ENCODE measurements at regions not wholly inside any gene's neighbourhood (a gene's known extent, or its start where the extent isn't known, plus 50 kb on each side); places are given as distances from the start of the nearest gene placed in this dataset.

DNA sequence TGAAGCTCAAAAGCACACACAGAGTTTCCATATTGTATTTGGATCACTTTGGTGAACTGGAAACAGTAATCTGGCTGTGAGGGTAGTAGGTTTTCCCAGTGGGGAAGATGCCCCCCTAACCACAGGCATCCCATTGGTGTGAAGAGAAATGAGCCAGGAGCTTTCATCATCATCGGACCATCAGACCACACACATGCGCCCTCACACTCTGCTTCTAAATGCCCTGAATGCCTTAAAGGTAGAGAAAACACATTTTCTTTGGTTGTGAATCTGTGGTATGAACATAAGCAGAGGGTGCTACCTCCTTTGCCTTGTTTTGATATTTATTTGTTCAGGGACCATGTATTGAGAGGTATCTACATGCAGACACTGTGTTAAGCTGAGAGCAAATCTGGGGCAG, 79.0 kb upstream of the DNAH14 start:
- no peak for DNase-seq

DNA sequence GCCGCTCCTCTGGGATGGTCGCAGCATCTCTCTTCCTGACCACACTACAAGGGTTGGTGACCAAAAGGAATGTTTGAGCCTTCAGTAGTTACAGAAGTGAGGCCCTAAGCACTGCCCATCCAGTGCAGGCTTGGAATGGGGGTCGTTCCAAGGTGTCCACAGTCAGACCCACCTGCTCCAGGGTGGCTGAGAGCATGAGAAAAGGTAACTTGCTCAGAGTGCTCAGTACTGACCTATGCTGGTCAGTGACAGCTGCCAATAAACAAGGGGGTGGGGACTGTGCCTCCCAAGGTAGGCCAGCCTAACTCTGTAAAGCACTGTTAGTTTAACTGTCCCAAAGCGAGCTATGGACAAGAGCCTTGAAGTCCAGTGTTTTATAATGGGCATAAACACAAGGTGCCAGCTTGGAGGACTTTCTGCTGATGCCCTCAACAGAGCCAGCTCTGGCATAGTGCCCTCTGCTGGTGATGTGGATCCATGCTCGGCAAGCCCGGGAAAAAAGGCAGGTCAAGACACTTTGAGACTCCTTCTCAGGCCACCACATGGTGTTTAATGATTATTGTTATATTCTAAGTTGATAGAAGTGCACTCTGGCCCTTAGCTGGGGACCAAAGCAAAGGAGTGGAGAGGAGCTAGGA, 78.1 kb upstream of the DNAH14 start:
- DNase-seq: peak; percentile 79

- no peak for DNase-seq
Measured at GRCh38 chr1:224851848-224852261, 77.6 kb upstream of the DNAH14 start.

DNA sequence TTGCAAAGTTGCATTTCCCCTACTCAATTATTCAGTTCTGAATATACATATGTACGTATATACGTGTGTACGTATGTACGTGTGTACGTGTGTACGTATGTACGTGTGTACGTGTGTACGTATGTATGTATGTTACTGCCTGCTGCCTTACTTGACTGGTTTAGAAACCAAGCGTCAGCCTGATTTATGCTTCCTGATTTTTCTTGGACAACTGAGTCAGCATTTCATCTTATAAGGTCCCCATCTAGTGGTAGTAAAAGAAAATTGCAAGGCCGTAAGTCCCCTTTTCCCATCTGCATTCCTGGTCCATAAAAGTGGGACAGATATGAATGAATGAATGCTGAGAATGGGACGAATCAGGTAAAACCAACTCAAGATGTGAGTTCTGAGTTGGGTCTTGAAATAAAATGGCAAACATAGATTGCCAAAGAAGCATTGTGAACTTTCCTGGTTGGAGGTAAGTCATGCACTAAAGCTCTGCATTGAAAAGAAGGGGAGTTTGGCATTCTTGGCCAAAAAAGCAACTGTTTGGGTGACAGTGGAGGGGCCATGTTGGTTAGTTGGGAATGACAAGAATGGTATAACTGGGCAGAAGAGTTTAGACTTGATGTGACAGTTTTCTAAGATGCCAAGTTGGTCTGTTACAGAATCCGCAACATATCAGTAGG, 76.4 kb upstream of the DNAH14 start:
- DNase-seq: peak; percentile 73

- DNase-seq: no peak
Measured at GRCh38 chr1:224856973-224857372, 72.5 kb upstream of the DNAH14 start.

- no peak for DNase-seq
Measured at GRCh38 chr1:224859651-224860050, 69.8 kb upstream of the DNAH14 start.

GRCh38 chr1:224860488-224861338, 68.8 kb upstream of the DNAH14 start:
- peak; percentile 92 for DNase-seq

- no peak for DNase-seq
Measured at GRCh38 chr1:224861339-224861716, 68.1 kb upstream of the DNAH14 start.

DNA sequence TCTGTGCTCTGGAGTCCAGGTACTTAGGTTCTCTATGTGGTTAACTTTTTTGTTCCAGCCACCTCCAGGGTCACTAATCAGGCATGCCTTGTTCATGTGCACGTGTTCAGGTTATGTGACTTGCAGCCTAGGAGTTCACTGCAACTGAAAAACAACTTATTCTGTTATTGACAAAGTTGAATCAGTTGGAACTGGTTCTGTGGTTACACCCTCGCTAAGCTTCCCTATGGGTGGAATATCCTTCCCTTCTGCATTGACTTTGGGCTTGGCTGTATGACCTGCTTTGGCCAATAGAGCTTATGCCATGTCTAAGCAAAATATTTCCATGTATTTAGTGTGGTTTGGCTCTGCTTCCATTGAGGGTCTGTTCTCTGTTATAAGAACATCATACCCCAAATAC, 66.0 kb upstream of the DNAH14 start:
- DNase-seq: no peak

DNA sequence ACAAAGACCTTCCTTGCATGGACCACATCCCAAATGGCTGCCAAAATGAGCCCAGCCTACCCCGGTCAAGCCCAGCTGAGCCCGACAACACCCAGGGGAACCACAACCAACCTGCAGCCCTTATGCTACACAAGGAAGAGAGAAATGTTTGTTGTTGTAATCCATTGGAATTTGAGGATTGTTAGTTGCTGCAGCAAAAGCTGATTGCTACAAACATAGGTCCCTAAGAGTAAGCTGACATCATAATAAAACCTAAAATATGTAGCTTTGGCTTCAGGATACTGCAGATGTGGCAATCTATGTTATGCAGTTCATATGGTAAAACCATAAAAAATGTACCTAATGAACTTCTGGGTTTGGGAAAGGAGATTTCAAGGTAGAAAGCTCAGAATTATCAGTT, 65.5 kb upstream of the DNAH14 start:
- DNase-seq: no peak

DNA sequence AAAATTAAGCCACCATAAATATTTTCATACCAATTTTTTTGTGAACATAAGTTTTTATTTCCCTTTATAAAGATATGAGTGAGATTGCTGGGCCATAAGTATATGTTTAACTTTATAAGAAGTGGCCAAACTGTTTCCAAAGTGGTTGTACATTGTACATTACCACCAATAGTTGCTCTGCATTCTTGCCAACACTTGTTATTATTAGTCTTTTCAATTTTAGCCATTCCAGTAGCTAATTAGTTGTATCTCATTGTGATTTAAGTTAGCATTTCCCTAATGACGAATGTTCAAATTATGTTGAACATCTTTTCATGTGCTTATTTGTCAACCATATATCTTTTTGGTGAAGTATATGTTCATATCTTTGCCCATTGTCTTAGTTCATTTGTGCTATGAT, 64.0 kb upstream of the DNAH14 start:
- DNase-seq: no peak

GRCh38 chr1:224866940-224867339, 62.5 kb upstream of the DNAH14 start:
- no peak for DNase-seq

- no peak for DNase-seq
Measured at GRCh38 chr1:224867715-224868114, 61.8 kb upstream of the DNAH14 start.

DNA sequence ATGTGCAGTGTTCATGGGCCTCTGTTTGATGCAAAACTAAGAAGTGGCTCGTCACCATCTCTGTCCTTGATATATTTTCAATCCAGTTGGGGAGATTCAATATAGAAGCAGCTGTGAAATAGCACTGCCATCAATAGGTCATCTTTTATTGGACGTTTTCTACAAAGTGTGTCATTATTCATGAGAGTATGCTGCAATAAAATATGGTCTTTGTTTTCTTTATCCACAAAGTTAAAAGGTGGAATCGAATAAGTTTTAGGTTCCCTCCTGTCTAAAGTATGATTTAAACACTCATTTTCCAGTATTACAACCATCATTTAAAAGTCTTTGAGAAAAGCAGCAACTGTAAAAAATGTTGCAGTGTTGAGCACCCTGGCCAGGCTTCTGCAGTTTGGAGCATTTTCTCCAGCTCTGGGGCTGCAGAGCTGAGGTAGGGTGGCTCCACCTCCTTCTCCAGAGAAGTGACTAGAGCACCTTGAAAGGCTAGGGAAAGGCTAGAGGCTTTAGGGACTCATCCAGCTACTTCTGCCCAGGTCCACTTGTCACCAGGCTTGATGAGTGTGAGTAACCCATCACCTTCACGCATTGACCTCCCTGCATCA, 56.5 kb upstream of the DNAH14 start:
- no peak for DNase-seq

GRCh38 chr1:224873434-224874369, 55.8 kb upstream of the DNAH14 start:
- no peak for DNase-seq

- peak; percentile 87 for DNase-seq
Measured at GRCh38 chr1:224874775-224875174, 54.7 kb upstream of the DNAH14 start.

GRCh38 chr1:224879162-224879803, 50.2 kb upstream of the DNAH14 start:
- no peak for DNase-seq
